ENCODE measurements at regions not wholly inside any gene's neighbourhood (a gene's known extent, or its start where the extent isn't known, plus 50 kb on each side); places are given as distances from the start of the nearest gene placed in this dataset.

- no peak for ATAC-seq
- no peak for TF ChIP-seq GLIS3 (CRISPR knock-in tag; IDR thresholded peaks at IDR 0.05)
- no peak for TF ChIP-seq ZC3H10 (CRISPR knock-in tag; IDR thresholded peaks at IDR 0.05)
- no peak for TF ChIP-seq ZNF70 (CRISPR knock-in tag; IDR thresholded peaks at IDR 0.05)
- TF ChIP-seq OSR1 (CRISPR knock-in tag; IDR thresholded peaks at IDR 0.05), result no peak
- TF ChIP-seq POU6F1 (CRISPR knock-in tag; IDR thresholded peaks at IDR 0.05; ENCODE audit: borderline replicate concordance, low read depth), result no peak
- no peak for TF ChIP-seq ARNTL (CRISPR knock-in tag; IDR thresholded peaks at IDR 0.05; ENCODE audit: borderline replicate concordance, low read depth)
- TF ChIP-seq RARB (CRISPR knock-in tag; IDR thresholded peaks at IDR 0.05), result no peak
- TF ChIP-seq ESRRG (CRISPR knock-in tag; IDR thresholded peaks at IDR 0.05), result no peak
- no peak for TF ChIP-seq PPARA (CRISPR knock-in tag; IDR thresholded peaks at IDR 0.05; ENCODE audit: borderline replicate concordance)
- TF ChIP-seq SNAI2 (CRISPR knock-in tag; IDR thresholded peaks at IDR 0.05), result no peak
- TF ChIP-seq ZFP3 (CRISPR knock-in tag; IDR thresholded peaks at IDR 0.05), result no peak
- TF ChIP-seq TOX (CRISPR knock-in tag; IDR thresholded peaks at IDR 0.05; ENCODE audit: borderline replicate concordance), result no peak
- TF ChIP-seq BACH2 (CRISPR knock-in tag; IDR thresholded peaks at IDR 0.05; ENCODE audit: borderline replicate concordance), result no peak
- TF ChIP-seq ISL1 (CRISPR knock-in tag; IDR thresholded peaks at IDR 0.05), result no peak
These were observed 96.3 kb upstream of the ZNF462 start for GRCh38 chr9:106766616-106767015.

- ATAC-seq, result no peak
- TF ChIP-seq TOX (CRISPR knock-in tag; IDR thresholded peaks at IDR 0.05; ENCODE audit: borderline replicate concordance) (no peak), ZFP3 (CRISPR knock-in tag; IDR thresholded peaks at IDR 0.05) (no peak), CREB5 (CRISPR knock-in tag; IDR thresholded peaks at IDR 0.05; ENCODE audit: low read depth) (no peak), PPARA (CRISPR knock-in tag; IDR thresholded peaks at IDR 0.05; ENCODE audit: borderline replicate concordance) (no peak), OSR1 (CRISPR knock-in tag; IDR thresholded peaks at IDR 0.05) (no peak), CSRNP3 (CRISPR knock-in tag; IDR thresholded peaks at IDR 0.05) (no peak), ZNF8 (CRISPR knock-in tag; IDR thresholded peaks at IDR 0.05) (no peak)
These were observed 93.6 kb upstream of the ZNF462 start for GRCh38 chr9:106769331-106769730.

- no peak for TF ChIP-seq ZNF8 (CRISPR knock-in tag; IDR thresholded peaks at IDR 0.05)
- TF ChIP-seq PPARA (CRISPR knock-in tag; IDR thresholded peaks at IDR 0.05; ENCODE audit: borderline replicate concordance), result no peak
- no peak for TF ChIP-seq TSHZ2 (CRISPR knock-in tag; IDR thresholded peaks at IDR 0.05)
- no peak for TF ChIP-seq CREB5 (CRISPR knock-in tag; IDR thresholded peaks at IDR 0.05; ENCODE audit: low read depth)
- no peak for TF ChIP-seq ZFP3 (CRISPR knock-in tag; IDR thresholded peaks at IDR 0.05)
- no peak for TF ChIP-seq PATZ1 (CRISPR knock-in tag; IDR thresholded peaks at IDR 0.05; ENCODE audit: borderline replicate concordance)
- no peak for TF ChIP-seq BACH2 (CRISPR knock-in tag; IDR thresholded peaks at IDR 0.05; ENCODE audit: borderline replicate concordance)
- TF ChIP-seq ISL1 (CRISPR knock-in tag; IDR thresholded peaks at IDR 0.05), result no peak
- TF ChIP-seq ARNTL (CRISPR knock-in tag; IDR thresholded peaks at IDR 0.05; ENCODE audit: borderline replicate concordance, low read depth), result no peak
- no peak for TF ChIP-seq ZC3H10 (CRISPR knock-in tag; IDR thresholded peaks at IDR 0.05)
- TF ChIP-seq CSDC2 (CRISPR knock-in tag; IDR thresholded peaks at IDR 0.05), result no peak
- TF ChIP-seq TOX (CRISPR knock-in tag; IDR thresholded peaks at IDR 0.05; ENCODE audit: borderline replicate concordance), result no peak
- TF ChIP-seq ZNF70 (CRISPR knock-in tag; IDR thresholded peaks at IDR 0.05), result no peak
- no peak for TF ChIP-seq ZFP30 (CRISPR knock-in tag; IDR thresholded peaks at IDR 0.05)
- no peak for ATAC-seq
These were observed 91.4 kb upstream of the ZNF462 start for GRCh38 chr9:106771608-106772007.
